Urothelium cell line (cell line): ENCODE measurements at regions not wholly inside any gene's neighbourhood (a gene's known extent, or its start where the extent isn't known, plus 50 kb on each side); places are given as distances from the start of the nearest gene placed in this dataset.
A peak's percentile ranks its signal among the peaks of the same experiment; 100 is the strongest.
"Not testable (repeated sequence)": the region's sequence is repeated elsewhere in the genome, so short reads cannot be mapped to it uniquely, and the experiment has no call there.

Experiments
- DNase-seq: peaks from one replicate; pipeline ENCODE4 v3.0.0; 2011; ENCODE audit warnings: low spot score, mixed read lengths
- FAIRE-seq: peaks from 2 replicates; lab custom pipeline; 2011; peaks lifted over from hg19 to GRCh38; lab: Jason Lieb, UNC

- FAIRE-seq: no peak
These were observed 483.4 kb downstream of the FRK start for GRCh38 chr6:115577270-115577669.

GRCh38 chr6:115575285-115575684, 485.4 kb downstream of the FRK start:
- no peak for DNase-seq
- FAIRE-seq: no peak

More at GRCh38 chr6:115577270-115577669, 483.4 kb downstream of the FRK start:
- DNase-seq: no peak

- FAIRE-seq: no peak
These were observed 486.8 kb downstream of the FRK start for GRCh38 chr6:115573861-115574260.

GRCh38 chr6:115570331-115570730, 490.4 kb downstream of the FRK start:
- FAIRE-seq: no peak
- DNase-seq: peak; percentile 6

More at GRCh38 chr6:115573861-115574260, 486.8 kb downstream of the FRK start:
- DNase-seq: no peak

- no peak for FAIRE-seq
- DNase-seq: no peak
These were observed 506.6 kb downstream of the FRK start for GRCh38 chr6:115554060-115554459.

GRCh38 chr6:115551527-115551926, 509.2 kb downstream of the FRK start:
- FAIRE-seq (no peak), DNase-seq (no peak)

GRCh38 chr6:115545672-115545986, 515.1 kb downstream of the FRK start:
- no peak for FAIRE-seq
- no peak for DNase-seq

GRCh38 chr6:115544765-115545671, 515.7 kb downstream of the FRK start:
- FAIRE-seq: no peak
- peak; percentile 55 for DNase-seq

- no peak for FAIRE-seq
- no peak for DNase-seq
These were observed 520.4 kb downstream of the FRK start for GRCh38 chr6:115540077-115540869.

GRCh38 chr6:115539531-115539930, 521.2 kb downstream of the FRK start:
- DNase-seq: no peak

GRCh38 chr6:115524821-115525220, 535.9 kb downstream of the FRK start:
- FAIRE-seq (no peak), DNase-seq (no peak)

More at GRCh38 chr6:115539531-115539930, 521.2 kb downstream of the FRK start:
- FAIRE-seq: no peak

- not testable (repeated sequence) for FAIRE-seq, DNase-seq
These were observed 538.9 kb downstream of the FRK start for GRCh38 chr6:115521747-115522146.

- DNase-seq (no peak), FAIRE-seq (no peak)
These were observed 546.0 kb downstream of the FRK start for GRCh38 chr6:115514656-115515055.

GRCh38 chr6:115512923-115513322, 547.8 kb downstream of the FRK start:
- DNase-seq (no peak), FAIRE-seq (no peak)

GRCh38 chr6:115511771-115512170, 548.9 kb downstream of the FRK start:
- no peak for FAIRE-seq
- no peak for DNase-seq

GRCh38 chr6:115502432-115502831, 558.3 kb downstream of the FRK start:
- FAIRE-seq, DNase-seq: not testable (repeated sequence)

GRCh38 chr6:115495184-115495583, 565.5 kb downstream of the FRK start:
- FAIRE-seq (no peak), DNase-seq (no peak)

GRCh38 chr6:115487331-115487730, 573.4 kb downstream of the FRK start:
- FAIRE-seq (no peak), DNase-seq (no peak)

GRCh38 chr6:115485400-115485799, 575.3 kb downstream of the FRK start:
- no peak for DNase-seq

GRCh38 chr6:115480543-115480942, 580.1 kb downstream of the FRK start:
- FAIRE-seq, DNase-seq: not testable (repeated sequence)

More at GRCh38 chr6:115485400-115485799, 575.3 kb downstream of the FRK start:
- no peak for FAIRE-seq

- FAIRE-seq (no peak), DNase-seq (no peak)
These were observed 586.1 kb downstream of the FRK start for GRCh38 chr6:115474443-115475041.
